ENCODE measurements at regions not wholly inside any gene's neighbourhood (a gene's known extent, or its start where the extent isn't known, plus 50 kb on each side); places are given as distances from the start of the nearest gene placed in this dataset.

DNA sequence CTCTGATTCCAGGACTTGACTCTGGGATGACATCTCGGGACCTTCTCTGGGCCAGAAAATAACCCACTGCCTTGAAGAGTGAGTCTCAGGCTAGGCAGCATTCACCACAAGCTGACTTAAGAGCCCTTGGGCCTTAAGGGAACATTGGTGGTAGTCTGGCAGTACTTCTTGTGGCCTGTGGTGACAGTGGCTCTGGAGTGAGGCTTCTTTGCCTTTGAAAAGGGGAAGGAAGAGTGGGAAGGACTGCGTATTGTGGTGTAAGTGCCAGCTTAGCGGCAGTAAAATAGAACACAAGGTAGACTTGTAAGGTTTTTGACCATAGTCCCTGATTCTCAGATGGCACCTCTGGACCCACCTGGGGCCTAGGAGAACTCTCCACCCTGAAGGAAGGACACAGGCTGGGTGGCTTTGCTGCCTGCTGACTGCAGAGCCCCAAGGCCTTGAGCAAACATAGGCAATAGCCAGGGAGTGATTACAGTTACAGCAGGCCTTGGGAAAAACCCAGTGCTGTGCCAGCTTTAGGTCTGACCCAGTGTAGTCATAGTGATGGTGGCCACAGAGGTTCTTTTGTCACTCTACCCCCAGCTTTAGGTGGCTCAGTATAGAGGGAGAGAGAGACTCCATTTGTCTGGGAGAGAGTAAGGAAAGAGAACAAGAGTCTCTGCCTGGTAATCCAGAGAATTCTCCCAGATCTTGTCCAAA is 483.9 kb downstream of the SH2D4B start:
- no peak for DNase-seq (ENCODE audit: low spot score)

DNA sequence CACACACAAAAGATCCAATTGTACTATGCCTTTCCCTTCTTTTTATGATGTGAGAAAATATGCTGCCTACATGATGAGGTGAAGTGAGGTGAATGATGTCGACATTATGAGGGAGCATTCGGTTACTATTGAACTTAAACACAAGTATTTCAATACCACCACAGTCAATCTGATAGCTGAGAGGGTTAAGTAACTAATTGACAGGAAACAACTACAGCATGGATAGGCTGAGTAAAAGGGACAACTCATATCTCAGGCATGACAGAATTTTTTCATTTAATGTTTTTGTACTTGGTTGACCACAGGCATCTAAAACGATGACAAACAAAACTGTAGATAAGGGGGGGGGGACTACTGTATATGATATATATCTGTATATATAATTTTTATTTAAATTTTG is 488.9 kb downstream of the SH2D4B start:
- DNase-seq (ENCODE audit: low spot score) = no peak

- DNase-seq (ENCODE audit: low spot score) = no peak
Measured at GRCh38 chr10:81027223-81027622, 489.5 kb downstream of the SH2D4B start.

DNA sequence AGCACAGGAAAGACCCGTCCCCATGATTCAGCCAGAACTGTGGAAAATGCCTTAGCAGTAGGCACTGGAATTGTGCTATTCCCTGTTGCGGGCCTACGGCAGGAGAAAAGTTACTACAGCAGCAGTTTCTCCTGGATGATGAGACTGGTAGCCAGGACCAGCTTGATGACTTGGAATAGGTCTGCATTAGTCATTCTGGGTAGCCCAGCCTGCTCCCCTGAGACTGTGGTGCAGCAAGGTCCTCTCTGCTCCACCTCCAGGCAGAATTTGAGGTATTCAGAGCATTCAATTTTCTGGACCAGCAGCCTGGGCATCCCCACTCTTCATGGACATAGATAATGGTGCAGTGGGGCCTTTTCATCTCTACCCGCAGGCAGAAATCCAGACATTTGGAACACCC is 490.0 kb downstream of the SH2D4B start:
- DNase-seq (ENCODE audit: low spot score) = no peak

DNA sequence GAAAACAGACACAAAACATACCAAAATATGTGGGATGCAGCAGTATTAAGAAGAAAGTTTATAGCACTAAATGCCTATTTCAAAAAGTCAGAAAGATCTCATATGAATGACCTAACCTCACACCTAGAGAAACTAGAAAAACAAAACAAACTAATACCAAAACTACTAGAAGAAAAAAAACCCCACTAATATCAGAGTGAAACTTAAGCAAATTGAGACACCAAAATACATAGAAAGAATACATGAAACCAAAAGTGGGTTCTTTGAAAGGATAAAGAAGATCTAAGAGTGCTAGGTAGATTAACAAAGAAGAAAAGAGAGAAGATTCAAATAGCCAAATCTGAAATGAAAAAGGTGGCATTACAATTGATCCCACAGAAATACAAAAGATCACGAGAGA is 494.1 kb downstream of the SH2D4B start:
- no peak for DNase-seq (ENCODE audit: low spot score)

- DNase-seq (ENCODE audit: low spot score) = no peak
Measured at GRCh38 chr10:81034383-81034782, 496.7 kb downstream of the SH2D4B start.

GRCh38 chr10:81036257-81036656 is 498.6 kb downstream of the SH2D4B start:
- DNase-seq (ENCODE audit: low spot score) = no peak

- DNase-seq (ENCODE audit: low spot score) = no peak
Measured at GRCh38 chr10:81040031-81040430, 502.3 kb downstream of the SH2D4B start.

- no peak for DNase-seq (ENCODE audit: low spot score)
Measured at GRCh38 chr10:81040940-81041339, 503.2 kb downstream of the SH2D4B start.

- DNase-seq (ENCODE audit: low spot score) = no peak
Measured at GRCh38 chr10:81042647-81043046, 504.9 kb downstream of the SH2D4B start.

GRCh38 chr10:81065474-81065873 is 527.8 kb downstream of the SH2D4B start:
- no peak for DNase-seq (ENCODE audit: low spot score)

GRCh38 chr10:81068460-81068859 is 530.8 kb downstream of the SH2D4B start:
- DNase-seq (ENCODE audit: low spot score) = no peak

GRCh38 chr10:81071087-81071796 is 533.5 kb downstream of the SH2D4B start:
- DNase-seq (ENCODE audit: low spot score) = no peak

GRCh38 chr10:81073155-81073554 is 535.5 kb downstream of the SH2D4B start:
- DNase-seq (ENCODE audit: low spot score) = no peak

DNA sequence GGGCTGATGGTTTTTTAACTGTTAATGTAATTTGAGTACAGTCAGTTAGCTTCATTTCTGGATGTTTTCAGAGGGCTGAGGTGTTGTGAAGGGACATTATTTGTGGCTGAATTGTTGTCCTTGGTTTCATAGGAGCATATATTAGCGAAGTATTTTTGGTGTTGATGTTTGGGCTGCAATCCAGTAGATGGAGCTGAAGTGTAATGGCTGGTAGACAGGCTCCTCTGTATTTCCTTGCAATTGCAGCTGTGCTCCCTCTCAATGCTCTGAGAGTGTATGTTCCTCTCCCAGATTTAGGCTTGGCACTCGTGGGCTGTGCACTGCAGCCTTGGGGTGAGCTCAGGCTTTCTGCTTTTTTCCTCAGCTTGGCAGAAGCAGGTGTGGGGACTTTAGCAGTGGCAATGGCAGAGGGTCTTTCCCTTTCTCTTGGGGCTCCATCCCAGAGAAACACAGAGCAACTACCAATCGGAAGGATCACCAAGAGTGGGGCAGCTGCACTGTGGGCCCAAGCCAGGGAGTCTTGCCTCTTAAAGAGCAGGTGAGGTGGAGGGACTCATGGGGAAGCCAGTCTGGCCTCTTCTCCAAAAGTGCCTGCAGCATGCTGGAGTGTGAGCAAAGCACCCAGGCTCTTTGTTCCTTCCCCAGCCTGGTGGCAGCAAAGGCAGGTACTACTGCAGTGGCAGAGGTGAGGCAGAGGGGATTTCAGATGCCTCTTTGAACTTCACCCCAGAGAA is 544.4 kb downstream of the SH2D4B start:
- DNase-seq (ENCODE audit: low spot score) = no peak

DNA sequence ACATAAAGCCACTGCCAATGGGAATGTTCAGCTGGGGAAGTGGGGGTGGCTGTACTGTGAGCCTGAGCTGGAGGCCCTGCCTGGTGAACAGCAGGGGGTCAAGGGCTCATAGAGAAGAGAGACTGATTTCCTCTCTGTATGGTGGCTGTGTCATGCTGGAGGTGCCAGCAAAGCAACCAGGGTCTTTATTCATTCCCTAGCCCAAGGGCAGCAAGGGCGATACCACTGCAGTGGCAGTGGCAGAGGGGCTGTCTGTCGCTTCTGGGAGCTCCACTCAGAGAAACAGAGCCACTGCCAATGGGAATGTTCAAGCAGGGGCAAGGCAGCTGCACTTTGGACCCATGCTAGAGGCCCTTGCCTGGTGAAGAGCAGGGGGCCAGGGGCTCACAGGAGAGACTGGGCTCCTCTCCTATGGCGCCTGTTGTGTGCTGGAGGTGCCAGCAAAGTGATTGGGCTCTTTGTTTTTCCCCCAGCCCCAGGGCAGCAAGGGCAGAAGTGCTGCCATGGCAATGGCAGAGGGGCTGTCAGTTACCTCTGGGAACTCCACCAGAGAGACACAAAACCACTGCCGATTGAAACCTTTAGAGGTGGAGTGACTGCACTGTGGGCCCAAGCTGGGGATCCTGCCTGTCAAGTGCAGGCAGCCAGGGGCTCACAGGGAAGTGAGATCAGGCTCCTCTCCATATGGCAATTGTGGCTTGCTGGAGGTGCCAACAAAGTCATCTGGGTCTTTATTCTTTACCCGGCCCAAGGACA is 545.1 kb downstream of the SH2D4B start:
- no peak for DNase-seq (ENCODE audit: low spot score)

- DNase-seq (ENCODE audit: low spot score) = no peak
Measured at GRCh38 chr10:81093056-81093455, 555.4 kb downstream of the SH2D4B start.

DNA sequence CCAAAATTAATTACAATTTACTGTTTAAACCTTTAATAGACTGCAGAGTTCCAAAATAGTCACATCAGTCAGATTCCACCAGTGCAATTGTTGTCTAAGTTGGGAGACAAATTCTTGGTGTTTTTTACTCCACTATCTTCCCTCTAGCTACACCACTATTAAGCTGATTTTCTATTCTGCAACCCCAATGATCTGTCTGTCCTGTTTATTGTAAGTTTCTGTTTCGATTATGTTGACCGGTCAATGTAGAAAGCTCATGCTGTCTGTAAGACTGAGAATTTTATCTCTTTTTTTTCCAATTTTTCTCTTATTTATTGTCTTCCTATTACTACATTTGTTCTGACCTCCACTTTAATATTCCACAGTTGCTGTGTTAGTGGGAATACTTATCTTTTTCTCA is 557.5 kb downstream of the SH2D4B start:
- no peak for DNase-seq (ENCODE audit: low spot score)

GRCh38 chr10:81096558-81096957 is 558.9 kb downstream of the SH2D4B start:
- DNase-seq (ENCODE audit: low spot score) = no peak

DNA sequence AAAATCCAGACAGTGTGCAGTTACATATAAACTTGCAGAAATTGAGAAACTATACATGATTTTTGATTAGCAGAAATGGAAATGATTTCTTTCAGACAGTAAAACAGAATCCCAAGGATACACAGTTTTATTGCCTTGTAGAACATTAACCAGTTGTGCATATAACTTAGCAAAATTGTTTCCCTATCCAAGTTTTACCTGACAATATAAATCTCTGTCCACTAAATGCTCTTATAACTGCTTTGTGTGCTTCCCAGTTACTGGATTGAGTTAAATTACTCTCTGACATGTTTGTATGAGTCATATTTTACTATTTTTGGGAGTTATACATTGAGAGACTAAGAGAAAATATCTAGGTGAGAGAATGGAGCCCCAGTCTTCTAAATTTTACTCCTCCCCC is 563.4 kb downstream of the SH2D4B start:
- no peak for DNase-seq (ENCODE audit: low spot score)

DNA sequence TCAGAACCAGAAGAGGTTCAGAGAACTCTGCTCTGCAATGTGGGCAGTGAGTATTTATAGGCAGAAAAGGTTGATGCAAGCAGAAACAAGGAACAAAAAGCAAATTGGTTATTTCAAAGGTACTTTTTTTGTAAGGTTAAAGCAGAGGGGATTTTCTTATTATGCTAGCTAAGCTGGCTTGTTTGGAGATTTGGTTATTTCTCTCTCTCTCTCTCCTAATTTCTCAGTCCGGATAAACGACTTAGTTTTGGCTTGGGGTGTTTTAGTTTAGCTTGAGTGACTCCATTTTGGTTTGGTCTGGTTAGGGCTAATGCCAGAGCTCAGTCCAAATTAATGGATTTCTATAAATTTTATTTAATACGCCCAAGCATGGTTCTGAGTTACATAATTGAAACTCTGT is 566.8 kb downstream of the SH2D4B start:
- DNase-seq (ENCODE audit: low spot score) = no peak

- DNase-seq (ENCODE audit: low spot score) = no peak
Measured at GRCh38 chr10:81108516-81109199, 571.0 kb downstream of the SH2D4B start.
